Activated CD4-positive, alpha-beta T cell treated with anti-CD3 and anti-CD28 coated beads, Interleukin-2, amount 10 ng/mL, durations not matched to agents 7 days and 5 days (primary cell): ENCODE measurements at regions not wholly inside any gene's neighbourhood (a gene's known extent, or its start where the extent isn't known, plus 50 kb on each side); places are given as distances from the start of the nearest gene placed in this dataset.

Experiments
- CTCF ChIA-PET: fragments of 350-600 bp; sonication (Branson Sonifier 250); formaldehyde crosslinking; loops from one replicate; lab custom pipeline; 2021; ENCODE audit warnings: antibody characterized with exemption; lab: Charles Lee
- POLR2A ChIA-PET: fragments of 350-600 bp; sonication (Branson Sonifier 250); formaldehyde crosslinking; loops from one replicate; lab custom pipeline; 2021; ENCODE audit warnings: antibody characterized with exemption; lab: Charles Lee
- DNase-seq: peaks from one replicate; pipeline ENCODE4 v3.0.0-alpha.2; 2020
- H3K27ac Mint-ChIP-seq: one replicate; pipeline ENCODE4 v1.8.0; 2021; ENCODE audit warnings: mild to moderate bottlenecking, moderate library complexity, mixed read lengths
- H3K27me3 Mint-ChIP-seq: one replicate; pipeline ENCODE4 v1.8.0; 2021; ENCODE audit warnings: mixed read lengths
- H3K36me3 Mint-ChIP-seq: one replicate; pipeline ENCODE4 v1.8.0; 2021; ENCODE audit warnings: low read depth, mixed read lengths
- H3K4me1 Mint-ChIP-seq: one replicate; pipeline ENCODE4 v1.8.0; 2021; ENCODE audit warnings: mixed read lengths
- H3K4me3 Mint-ChIP-seq: one replicate; pipeline ENCODE4 v1.8.0; 2021; ENCODE audit warnings: mild to moderate bottlenecking, moderate library complexity, mixed read lengths
- H3K9me3 Mint-ChIP-seq: one replicate; pipeline ENCODE4 v1.8.0; 2021; ENCODE audit warnings: mixed read lengths

GRCh38 chr6:133753756-133754155, 135.2 kb upstream of the TCF21 start:
- H3K36me3 Mint-ChIP-seq, result no peaks in the 10 kb centered on the region

GRCh38 chr6:133754298-133754697, 134.6 kb upstream of the TCF21 start:
- H3K4me3 Mint-ChIP-seq, result no peak overlapping the region
- no peaks in the 10 kb centered on the region for H3K4me1 Mint-ChIP-seq
- H3K36me3 Mint-ChIP-seq, result no peaks in the 10 kb centered on the region
- peaks cover 4% of the 10 kb centered on the region for H3K27me3 Mint-ChIP-seq
- no peak overlapping the region for H3K27ac Mint-ChIP-seq
- DNase-seq, result no peak
- CTCF ChIA-PET, result no interaction called here
- no peaks in the 10 kb centered on the region for H3K9me3 Mint-ChIP-seq
- POLR2A ChIA-PET, result no interaction called here

More at GRCh38 chr6:133753756-133754155, 135.2 kb upstream of the TCF21 start:
- CTCF ChIA-PET, result no interaction called here
- POLR2A ChIA-PET, result no interaction called here
- H3K4me1 Mint-ChIP-seq, result no peaks in the 10 kb centered on the region
- peaks cover 2% of the 10 kb centered on the region for H3K27me3 Mint-ChIP-seq
- no peak overlapping the region for H3K27ac Mint-ChIP-seq
- H3K4me3 Mint-ChIP-seq, result no peak overlapping the region
- no peaks in the 10 kb centered on the region for H3K9me3 Mint-ChIP-seq
- no peak for DNase-seq

GRCh38 chr6:133756078-133756695, 132.7 kb upstream of the TCF21 start:
- Mint-ChIP-seq H3K36me3 (no peaks in the 10 kb centered on the region), H3K27ac (no peak overlapping the region), H3K27me3 (peaks cover 4% of the 10 kb centered on the region), H3K9me3 (no peaks in the 10 kb centered on the region), H3K4me1 (no peaks in the 10 kb centered on the region), H3K4me3 (no peak overlapping the region)
- CTCF ChIA-PET, result no interaction called here
- POLR2A ChIA-PET, result no interaction called here
- no peak for DNase-seq

GRCh38 chr6:133757335-133757734, 131.6 kb upstream of the TCF21 start:
- DNase-seq, result no peak
- Mint-ChIP-seq H3K9me3 (no peaks in the 10 kb centered on the region), H3K4me1 (no peaks in the 10 kb centered on the region), H3K27me3 (peaks cover 6% of the 10 kb centered on the region), H3K36me3 (no peaks in the 10 kb centered on the region), H3K27ac (no peak overlapping the region), H3K4me3 (no peak overlapping the region)
- ChIA-PET POLR2A (no interaction called here), CTCF (interaction anchor here (1.2 kb wide), 1 partner anchor 37 kb away, joined by 3 read pairs; no protein-coding TSS in a partner anchor)

- H3K4me1 Mint-ChIP-seq, result no peaks in the 10 kb centered on the region
- POLR2A ChIA-PET, result no interaction called here
- H3K27me3 Mint-ChIP-seq, result peaks cover 10% of the 10 kb centered on the region
Observed at GRCh38 chr6:133758815-133759335, 130.0 kb upstream of the TCF21 start.

GRCh38 chr6:133759524-133759923, 129.4 kb upstream of the TCF21 start:
- CTCF ChIA-PET, result no interaction called here
- Mint-ChIP-seq H3K27ac (no peak overlapping the region), H3K27me3 (peaks cover 10% of the 10 kb centered on the region), H3K36me3 (no peaks in the 10 kb centered on the region), H3K9me3 (no peaks in the 10 kb centered on the region), H3K4me1 (no peaks in the 10 kb centered on the region), H3K4me3 (no peak overlapping the region)
- POLR2A ChIA-PET, result no interaction called here
- no peak for DNase-seq

More at GRCh38 chr6:133758815-133759335, 130.0 kb upstream of the TCF21 start:
- CTCF ChIA-PET, result no interaction called here
- no peak for DNase-seq
- no peaks in the 10 kb centered on the region for H3K9me3 Mint-ChIP-seq
- H3K36me3 Mint-ChIP-seq, result no peaks in the 10 kb centered on the region
- no peak overlapping the region for H3K4me3 Mint-ChIP-seq
- no peak overlapping the region for H3K27ac Mint-ChIP-seq

- Mint-ChIP-seq H3K4me1 (no peaks in the 10 kb centered on the region), H3K27me3 (peaks cover 10% of the 10 kb centered on the region), H3K9me3 (no peaks in the 10 kb centered on the region), H3K27ac (no peak overlapping the region), H3K4me3 (no peak overlapping the region), H3K36me3 (no peaks in the 10 kb centered on the region)
- POLR2A ChIA-PET, result no interaction called here
- DNase-seq, result no peak
- CTCF ChIA-PET, result interaction anchor here (0.7 kb wide), 1 partner anchor 11 kb away, joined by 3 read pairs; no protein-coding TSS in a partner anchor
Observed at GRCh38 chr6:133761706-133762105, 127.2 kb upstream of the TCF21 start.

- no peaks in the 10 kb centered on the region for H3K4me1 Mint-ChIP-seq
- H3K9me3 Mint-ChIP-seq, result no peaks in the 10 kb centered on the region
- no peak for DNase-seq
- H3K27me3 Mint-ChIP-seq, result peaks cover 8% of the 10 kb centered on the region
- H3K4me3 Mint-ChIP-seq, result no peak overlapping the region
- CTCF ChIA-PET, result no interaction called here
- POLR2A ChIA-PET, result no interaction called here
- no peaks in the 10 kb centered on the region for H3K36me3 Mint-ChIP-seq
- no peak overlapping the region for H3K27ac Mint-ChIP-seq
Observed at GRCh38 chr6:133764008-133764753, 124.7 kb upstream of the TCF21 start.

GRCh38 chr6:133764754-133765208, 124.1 kb upstream of the TCF21 start:
- Mint-ChIP-seq H3K27ac (no peak overlapping the region), H3K36me3 (no peaks in the 10 kb centered on the region), H3K27me3 (peaks cover 8% of the 10 kb centered on the region), H3K4me1 (no peaks in the 10 kb centered on the region), H3K4me3 (no peak overlapping the region), H3K9me3 (no peaks in the 10 kb centered on the region)
- no peak for DNase-seq
- ChIA-PET POLR2A (no interaction called here), CTCF (no interaction called here)

GRCh38 chr6:133767357-133767970, 121.4 kb upstream of the TCF21 start:
- no peak overlapping the region for H3K4me3 Mint-ChIP-seq
- no peak for DNase-seq
- H3K9me3 Mint-ChIP-seq, result no peaks in the 10 kb centered on the region
- H3K36me3 Mint-ChIP-seq, result no peaks in the 10 kb centered on the region
- no peak overlapping the region for H3K27ac Mint-ChIP-seq
- H3K4me1 Mint-ChIP-seq, result no peaks in the 10 kb centered on the region
- peaks cover 17% of the 10 kb centered on the region for H3K27me3 Mint-ChIP-seq
- ChIA-PET POLR2A (no interaction called here), CTCF (no interaction called here)

- no peaks in the 10 kb centered on the region for H3K9me3 Mint-ChIP-seq
- peaks cover 13% of the 10 kb centered on the region for H3K27me3 Mint-ChIP-seq
- H3K4me3 Mint-ChIP-seq, result no peak overlapping the region
- H3K4me1 Mint-ChIP-seq, result no peaks in the 10 kb centered on the region
- CTCF ChIA-PET, result no interaction called here
- no peaks in the 10 kb centered on the region for H3K36me3 Mint-ChIP-seq
- no peak overlapping the region for H3K27ac Mint-ChIP-seq
- no peak for DNase-seq
- POLR2A ChIA-PET, result no interaction called here
Observed at GRCh38 chr6:133768656-133769295, 120.1 kb upstream of the TCF21 start.

- Mint-ChIP-seq H3K9me3 (no peaks in the 10 kb centered on the region), H3K4me3 (no peak overlapping the region), H3K27ac (no peak overlapping the region), H3K36me3 (no peaks in the 10 kb centered on the region), H3K4me1 (peaks cover 4% of the 10 kb centered on the region), H3K27me3 (peaks cover 13% of the 10 kb centered on the region)
- ChIA-PET POLR2A (no interaction called here), CTCF (no interaction called here)
- no peak for DNase-seq
Observed at GRCh38 chr6:133769463-133769862, 119.5 kb upstream of the TCF21 start.
